ENCODE measurements at regions not wholly inside any gene's neighbourhood (a gene's known extent, or its start where the extent isn't known, plus 50 kb on each side); places are given as distances from the start of the nearest gene placed in this dataset.
"Not testable (repeated sequence)": the region's sequence is repeated elsewhere in the genome, so short reads cannot be mapped to it uniquely, and the experiment has no call there.

GRCh38 chr20:48366230-48366629, 461.6 kb downstream of the PREX1 start:
- Histone ChIP-seq H3K4me3 (no peak overlapping the region), H3K27me3 (no peaks in the 10 kb centered on the region), H3K36me3 (no peaks in the 10 kb centered on the region), H3K4me1 (no peaks in the 10 kb centered on the region), H3K27ac (no peak overlapping the region), H3K9me3 (no peaks in the 10 kb centered on the region)
- no peak for TF ChIP-seq POLR2A (IDR thresholded peaks at IDR 0.05)
- TF ChIP-seq, protein P1, sequence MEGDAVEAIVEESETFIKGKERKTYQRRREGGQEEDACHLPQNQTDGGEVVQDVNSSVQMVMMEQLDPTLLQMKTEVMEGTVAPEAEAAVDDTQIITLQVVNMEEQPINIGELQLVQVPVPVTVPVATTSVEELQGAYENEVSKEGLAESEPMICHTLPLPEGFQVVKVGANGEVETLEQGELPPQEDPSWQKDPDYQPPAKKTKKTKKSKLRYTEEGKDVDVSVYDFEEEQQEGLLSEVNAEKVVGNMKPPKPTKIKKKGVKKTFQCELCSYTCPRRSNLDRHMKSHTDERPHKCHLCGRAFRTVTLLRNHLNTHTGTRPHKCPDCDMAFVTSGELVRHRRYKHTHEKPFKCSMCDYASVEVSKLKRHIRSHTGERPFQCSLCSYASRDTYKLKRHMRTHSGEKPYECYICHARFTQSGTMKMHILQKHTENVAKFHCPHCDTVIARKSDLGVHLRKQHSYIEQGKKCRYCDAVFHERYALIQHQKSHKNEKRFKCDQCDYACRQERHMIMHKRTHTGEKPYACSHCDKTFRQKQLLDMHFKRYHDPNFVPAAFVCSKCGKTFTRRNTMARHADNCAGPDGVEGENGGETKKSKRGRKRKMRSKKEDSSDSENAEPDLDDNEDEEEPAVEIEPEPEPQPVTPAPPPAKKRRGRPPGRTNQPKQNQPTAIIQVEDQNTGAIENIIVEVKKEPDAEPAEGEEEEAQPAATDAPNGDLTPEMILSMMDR (IDR thresholded peaks at IDR 0.05), result no peak
- no peak for DNase-seq
- intact Hi-C loops (cut with DNase I; ENCODE audit: low total_unique reads), result no loop called here

GRCh38 chr20:48364688-48365421, 462.9 kb downstream of the PREX1 start:
- intact Hi-C loops (cut with DNase I; ENCODE audit: low total_unique reads), result no loop called here
- DNase-seq, result no peak

DNA sequence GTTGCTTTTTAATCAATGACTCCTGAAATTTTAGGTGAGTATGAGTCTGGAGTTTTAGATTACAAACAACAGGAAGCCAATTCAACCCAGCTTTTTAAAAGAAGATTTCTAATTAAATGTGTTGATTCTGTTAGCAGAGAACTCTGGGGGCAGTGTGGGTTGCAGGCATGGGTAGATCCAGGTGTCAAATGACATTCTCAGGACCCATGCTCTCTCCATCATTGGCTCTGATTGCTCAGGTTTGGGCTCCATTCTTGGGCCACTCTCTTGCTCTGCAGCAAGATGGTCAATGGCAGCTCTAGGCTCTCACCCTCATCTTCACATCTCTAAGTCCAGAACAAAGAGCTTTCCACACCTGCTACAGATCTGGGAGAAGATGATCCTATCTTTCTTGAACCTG, 463.7 kb downstream of the PREX1 start:
- DNase-seq, result no peak
- intact Hi-C loops (cut with DNase I; ENCODE audit: low total_unique reads), result no loop called here
- Histone ChIP-seq H3K9me3 (no peaks in the 10 kb centered on the region), H3K27ac (no peak overlapping the region), H3K36me3 (no peaks in the 10 kb centered on the region), H3K4me1 (no peaks in the 10 kb centered on the region), H3K27me3 (no peaks in the 10 kb centered on the region), H3K4me3 (no peak overlapping the region)
- no peak for TF ChIP-seq POLR2A (IDR thresholded peaks at IDR 0.05)
- TF ChIP-seq, protein P1 (IDR thresholded peaks at IDR 0.05), result no peak

More at GRCh38 chr20:48364688-48365421, 462.9 kb downstream of the PREX1 start:
- TF ChIP-seq, protein P1 (IDR thresholded peaks at IDR 0.05), result no peak
- no peak for TF ChIP-seq POLR2A (IDR thresholded peaks at IDR 0.05)
- H3K9me3 ChIP-seq, result no peaks in the 10 kb centered on the region
- no peaks in the 10 kb centered on the region for H3K36me3 ChIP-seq
- H3K27ac ChIP-seq, result no peak overlapping the region
- H3K4me1 ChIP-seq, result no peaks in the 10 kb centered on the region
- no peaks in the 10 kb centered on the region for H3K27me3 ChIP-seq
- H3K4me3 ChIP-seq, result no peak overlapping the region

GRCh38 chr20:48360342-48360975, 467.3 kb downstream of the PREX1 start:
- Histone ChIP-seq H3K4me1 (no peaks in the 10 kb centered on the region), H3K27ac (no peak overlapping the region), H3K36me3 (no peaks in the 10 kb centered on the region), H3K4me3 (no peak overlapping the region), H3K9me3 (no peaks in the 10 kb centered on the region), H3K27me3 (no peaks in the 10 kb centered on the region)
- intact Hi-C loops (cut with DNase I; ENCODE audit: low total_unique reads), result no loop called here
- TF ChIP-seq, protein P1 (IDR thresholded peaks at IDR 0.05), result no peak
- no peak for TF ChIP-seq POLR2A (IDR thresholded peaks at IDR 0.05)
- DNase-seq, result no peak

- Histone ChIP-seq H3K4me1 (no peaks in the 10 kb centered on the region), H3K9me3 (no peaks in the 10 kb centered on the region), H3K4me3 (no peak overlapping the region), H3K36me3 (no peaks in the 10 kb centered on the region), H3K27me3 (no peaks in the 10 kb centered on the region), H3K27ac (no peak overlapping the region)
- TF ChIP-seq POLR2A (IDR thresholded peaks at IDR 0.05), result no peak
- TF ChIP-seq, protein P1 (IDR thresholded peaks at IDR 0.05), result no peak
- intact Hi-C loops (cut with DNase I; ENCODE audit: low total_unique reads), result no loop called here
- no peak for DNase-seq
Observed at GRCh38 chr20:48359692-48360341, 468.0 kb downstream of the PREX1 start.

DNA sequence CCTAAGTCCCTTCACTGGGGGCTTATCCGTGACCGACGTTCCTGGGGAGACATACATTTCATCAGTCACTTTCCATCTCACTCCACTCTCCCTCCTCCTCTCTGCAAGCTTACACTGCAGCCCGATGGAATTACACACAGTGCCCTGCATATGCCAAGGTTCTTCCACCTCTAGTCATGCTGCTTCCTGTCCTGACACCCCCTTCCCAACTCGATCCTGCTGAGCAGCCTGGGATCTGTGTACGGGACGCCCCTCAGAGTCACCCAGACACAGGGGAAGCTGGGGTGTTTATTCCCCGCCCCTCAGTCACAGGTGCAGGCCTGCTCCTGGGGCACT, 468.8 kb downstream of the PREX1 start:
- H3K9me3 ChIP-seq; H3K4me3 ChIP-seq; H3K36me3 ChIP-seq; H3K27ac ChIP-seq; intact Hi-C loops (cut with DNase I; ENCODE audit: low total_unique reads); H3K27me3 ChIP-seq; DNase-seq; H3K4me1 ChIP-seq: not testable (repeated sequence)
